HG03066 (cell line): ENCODE measurements at regions not wholly inside any gene's neighbourhood (a gene's known extent, or its start where the extent isn't known, plus 50 kb on each side); places are given as distances from the start of the nearest gene placed in this dataset.

Source experiments
- ATAC-seq: cut with Tn5 transposase; IDR thresholded peaks from one replicate; pipeline ENCODE4 v1.9.1; 2021; ENCODE audit warnings: low read depth; ENCODE audit not compliant: unreplicated experiment

DNA sequence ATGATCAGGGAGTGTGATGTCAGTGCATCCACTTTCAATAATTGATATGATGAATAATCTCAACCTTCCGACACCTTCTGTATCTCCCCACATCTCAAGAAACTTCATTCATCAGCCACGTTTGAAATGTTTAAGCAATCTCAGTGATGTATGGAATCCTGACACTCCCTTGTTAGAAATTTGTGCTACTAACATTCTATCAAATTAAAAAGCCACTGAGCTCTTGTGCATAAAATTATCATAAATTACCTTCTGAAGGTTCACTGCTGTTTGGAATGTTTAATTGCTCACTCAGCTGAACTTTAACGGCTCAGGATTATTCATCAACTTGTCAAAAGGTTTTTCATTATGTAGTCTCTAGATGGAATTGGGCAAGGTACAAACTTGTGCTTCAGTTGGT is 108.4 kb upstream of the DPH6 start:
- no peak for ATAC-seq

GRCh38 chr15:35657679-35658311 is 111.8 kb upstream of the DPH6 start:
- no peak for ATAC-seq

- no peak for ATAC-seq
Measured at GRCh38 chr15:35663956-35664355, 118.0 kb upstream of the DPH6 start.

DNA sequence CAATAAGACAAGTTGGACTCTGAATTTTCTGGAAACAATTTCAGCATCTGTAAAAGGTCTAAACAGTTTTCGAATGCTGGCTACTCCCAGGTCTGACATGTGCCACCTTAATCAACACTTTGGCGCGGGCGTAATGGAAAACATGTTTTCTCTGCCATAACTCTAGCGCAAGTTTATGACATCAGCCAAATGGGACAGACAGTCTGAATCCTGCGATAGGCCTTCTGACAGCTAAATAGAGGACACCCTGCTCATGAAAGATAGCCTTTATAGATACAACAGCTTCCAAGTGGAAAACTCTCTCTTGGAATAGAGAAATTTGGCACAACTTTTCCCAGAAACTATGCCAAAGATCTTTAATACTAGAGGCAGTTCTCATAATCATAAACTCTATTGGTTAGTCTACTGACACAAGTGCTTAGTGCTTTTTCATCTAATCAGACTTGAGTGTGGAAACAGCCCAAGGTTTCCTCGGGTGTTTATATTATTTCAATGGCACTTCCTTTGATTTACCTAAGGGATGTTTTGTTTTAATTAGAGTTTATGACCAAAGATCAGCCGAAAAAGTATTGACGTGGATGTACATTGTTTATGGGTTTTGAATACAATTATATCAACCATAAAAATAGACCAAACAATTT is 120.1 kb upstream of the DPH6 start:
- ATAC-seq = no peak

GRCh38 chr15:35667908-35668307 is 121.9 kb upstream of the DPH6 start:
- ATAC-seq = no peak

DNA sequence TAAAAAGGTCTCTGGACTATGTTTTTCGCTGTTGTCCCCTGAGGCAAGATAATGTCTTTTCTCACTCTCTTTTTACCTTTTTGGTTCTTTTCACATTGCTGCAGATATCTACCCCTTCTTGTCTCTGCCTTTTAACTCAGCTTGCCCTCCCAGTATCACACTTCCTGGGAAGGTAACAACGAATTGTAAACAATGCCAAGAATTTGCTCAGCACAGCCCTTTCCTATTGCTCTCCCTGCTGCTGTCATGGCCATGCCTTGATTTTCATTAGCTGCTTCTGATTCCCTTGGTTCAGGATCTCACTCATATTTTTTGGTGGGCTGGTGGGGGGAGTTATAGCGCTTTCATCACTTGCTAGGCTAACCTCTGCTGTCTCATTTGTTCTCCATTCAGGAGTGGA is 123.1 kb upstream of the DPH6 start:
- ATAC-seq = no peak

DNA sequence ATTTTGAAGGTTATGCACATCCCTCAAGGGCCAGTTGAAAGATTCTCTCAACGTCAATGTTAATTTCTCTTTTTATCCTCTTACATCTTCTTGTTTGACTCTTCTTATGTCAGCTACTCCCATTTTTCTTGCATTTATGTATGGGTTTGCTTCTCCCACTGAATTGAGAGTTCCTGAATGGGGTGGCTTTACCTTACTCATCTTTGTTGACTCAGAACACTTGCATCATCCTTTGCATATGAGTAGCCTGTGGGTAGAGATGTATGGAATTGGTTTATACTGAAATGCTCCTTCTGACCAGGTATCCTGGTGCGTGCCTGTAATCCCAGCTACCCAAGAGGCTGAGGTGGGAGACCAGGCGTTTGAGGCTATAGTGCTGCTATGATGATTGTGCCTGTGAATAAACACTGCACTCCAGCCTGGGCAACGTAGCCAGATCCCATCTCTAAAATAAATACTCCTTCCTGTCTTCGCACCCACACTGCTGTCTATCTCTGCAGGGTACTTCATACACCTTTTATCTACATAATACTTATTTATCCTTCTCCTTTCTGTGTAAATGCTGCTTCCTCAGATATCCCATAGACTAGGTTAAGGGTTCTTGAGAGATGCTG is 123.6 kb upstream of the DPH6 start:
- no peak for ATAC-seq

DNA sequence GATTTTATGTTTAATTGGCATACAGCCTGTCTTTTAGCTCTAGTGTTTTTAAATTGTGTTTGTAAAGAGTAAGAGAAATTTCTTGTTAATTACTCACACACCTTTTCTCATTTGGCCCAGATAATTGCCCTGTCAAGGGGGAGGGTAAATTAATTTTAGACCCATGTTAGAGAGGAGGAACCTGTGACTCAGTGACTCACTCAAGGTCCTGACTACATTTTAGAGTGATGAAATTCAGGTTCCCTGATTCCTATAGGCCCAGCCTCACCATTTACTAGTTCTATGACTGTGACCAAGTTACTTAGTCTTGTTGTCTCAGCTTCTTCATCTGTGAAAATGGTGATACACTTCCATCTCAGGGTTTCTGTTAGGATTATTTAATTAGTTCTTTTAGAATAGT is 125.2 kb upstream of the DPH6 start:
- ATAC-seq = no peak

DNA sequence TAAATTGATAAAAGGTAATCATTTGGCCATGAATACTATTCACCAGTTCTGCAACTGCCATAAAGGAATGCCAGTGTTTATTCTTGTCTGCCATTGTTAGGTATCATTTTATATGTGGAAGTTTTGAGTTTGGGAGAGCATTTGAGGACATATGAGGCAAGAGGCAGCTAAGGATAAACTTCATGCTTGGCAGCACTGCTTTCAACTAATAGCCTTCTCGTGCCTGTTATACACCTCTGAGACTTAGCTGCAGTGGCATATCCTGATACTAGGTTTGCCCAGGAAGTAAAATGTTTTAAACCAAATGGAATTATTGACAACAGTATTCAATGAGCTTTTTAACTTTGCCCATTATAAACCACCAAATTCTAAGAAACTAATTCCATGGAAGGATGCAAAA is 126.0 kb upstream of the DPH6 start:
- no peak for ATAC-seq

- no peak for ATAC-seq
Measured at GRCh38 chr15:35673093-35673684, 127.2 kb upstream of the DPH6 start.

DNA sequence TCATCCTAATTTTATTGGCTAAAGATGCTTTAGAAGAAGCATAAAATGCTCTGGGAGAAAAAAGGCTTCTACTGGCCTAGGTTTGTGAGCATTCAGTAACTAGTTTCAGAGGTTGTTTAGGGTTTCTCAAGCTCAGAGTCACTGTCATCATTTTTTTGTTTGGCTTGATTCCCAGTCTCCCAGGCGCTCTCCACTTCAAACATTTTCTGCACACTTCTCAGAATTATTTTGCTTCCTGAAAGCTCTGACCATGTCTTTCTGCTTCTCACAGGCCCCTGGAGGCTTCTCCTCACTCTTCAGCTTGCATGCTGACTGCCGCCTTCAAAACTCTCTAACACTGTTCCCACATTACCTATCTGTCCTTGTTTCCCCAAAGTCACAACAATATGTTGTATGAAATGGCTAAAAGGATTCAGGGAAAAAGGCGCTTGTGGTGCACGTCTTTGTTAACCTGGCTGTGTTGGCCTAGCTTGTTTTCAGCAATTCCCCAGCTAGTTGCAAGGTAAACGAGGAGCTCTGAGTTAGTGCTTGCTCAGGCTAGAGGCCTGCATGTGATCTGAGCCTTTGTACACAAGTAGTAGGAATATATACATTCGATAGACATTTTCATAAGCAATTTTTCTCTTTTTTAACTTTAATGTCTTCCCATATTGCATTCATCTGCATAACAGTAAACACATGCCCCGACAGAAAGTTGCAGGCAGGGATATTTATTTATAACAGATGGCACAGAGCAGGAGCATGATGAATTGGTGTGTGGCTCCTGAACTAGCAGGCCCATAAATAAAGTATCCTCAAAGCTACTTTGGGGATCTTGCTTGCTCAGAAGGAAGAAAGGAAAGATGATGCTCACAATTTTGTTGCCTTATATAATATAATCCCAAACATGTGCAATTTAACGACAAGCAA is 129.2 kb upstream of the DPH6 start:
- ATAC-seq = no peak

GRCh38 chr15:35678774-35679173 is 132.8 kb upstream of the DPH6 start:
- ATAC-seq = no peak

DNA sequence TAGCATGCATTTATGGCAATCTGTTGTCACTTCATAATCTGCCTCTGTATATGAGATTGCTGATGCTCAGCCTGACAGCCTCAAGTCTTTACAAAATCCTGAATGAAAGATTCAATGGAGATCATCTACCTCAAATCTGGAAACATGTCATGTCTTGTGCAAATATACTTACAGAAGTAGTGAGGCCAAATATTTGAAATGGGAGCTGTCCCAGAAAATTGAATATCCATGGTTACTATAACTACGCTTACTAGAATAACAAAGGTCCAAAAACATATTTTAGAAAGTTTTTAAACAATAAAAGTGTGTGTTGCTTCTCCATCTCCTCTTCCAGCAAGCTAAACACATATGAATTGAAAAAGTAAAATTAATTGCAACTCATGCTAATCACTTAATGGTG is 133.2 kb upstream of the DPH6 start:
- no peak for ATAC-seq

DNA sequence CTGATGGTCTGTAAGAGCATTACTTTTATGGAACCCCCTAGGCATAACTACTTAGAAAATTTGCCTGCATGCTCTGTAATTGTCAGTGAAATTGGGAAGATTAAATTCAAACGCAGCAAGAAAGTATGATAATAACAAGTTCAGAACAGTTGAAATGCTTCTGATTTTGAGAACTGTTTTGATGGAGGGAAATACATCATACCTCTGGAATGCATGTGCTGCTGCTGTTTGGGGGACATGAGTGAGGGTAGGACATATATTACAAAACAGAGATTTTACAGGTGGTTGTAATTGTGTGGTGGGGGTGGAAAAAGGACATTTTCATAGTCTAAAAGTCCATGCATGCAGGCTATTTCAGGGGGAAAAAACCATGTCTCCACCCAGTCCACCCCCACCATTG is 135.0 kb upstream of the DPH6 start:
- ATAC-seq = no peak

DNA sequence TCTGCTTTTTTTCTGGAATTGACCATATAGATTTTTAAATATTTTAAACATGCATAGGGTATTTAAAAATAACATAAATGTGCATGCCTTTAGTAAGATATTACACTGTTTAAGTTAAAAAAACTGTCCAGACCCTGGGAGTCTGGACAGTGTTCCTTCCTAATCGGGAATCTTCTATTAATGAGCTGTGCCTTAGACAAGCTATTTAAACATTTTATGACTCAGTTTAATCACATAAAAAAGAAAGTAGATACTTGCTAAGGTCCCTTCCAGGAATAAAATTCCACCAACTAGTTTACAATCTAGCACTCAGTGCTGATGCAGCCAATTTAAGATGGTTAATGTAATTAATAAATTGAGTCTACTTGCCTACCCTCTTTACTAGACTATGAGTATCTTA is 140.4 kb upstream of the DPH6 start:
- ATAC-seq = no peak

DNA sequence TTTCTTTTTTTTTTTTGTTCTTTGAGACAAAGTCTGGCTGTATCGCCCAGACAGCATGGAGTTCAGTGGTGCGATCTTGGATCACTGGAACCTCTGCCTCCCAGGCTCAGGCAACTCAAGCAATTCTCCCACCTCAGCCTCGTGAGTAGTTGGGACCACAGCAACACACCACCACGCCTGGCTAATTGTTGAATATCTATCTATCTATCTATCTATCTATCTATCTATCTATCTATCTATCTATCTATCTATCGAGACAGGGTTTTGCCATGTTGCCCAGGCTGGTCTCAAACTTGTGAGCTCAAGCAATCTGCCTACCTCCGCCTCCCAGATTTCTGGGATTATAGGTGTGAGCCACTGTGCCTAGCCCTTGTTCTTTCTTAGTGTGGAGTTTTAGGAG is 143.3 kb upstream of the DPH6 start:
- ATAC-seq = no peak

- no peak for ATAC-seq
Measured at GRCh38 chr15:35690089-35690488, 144.1 kb upstream of the DPH6 start.

DNA sequence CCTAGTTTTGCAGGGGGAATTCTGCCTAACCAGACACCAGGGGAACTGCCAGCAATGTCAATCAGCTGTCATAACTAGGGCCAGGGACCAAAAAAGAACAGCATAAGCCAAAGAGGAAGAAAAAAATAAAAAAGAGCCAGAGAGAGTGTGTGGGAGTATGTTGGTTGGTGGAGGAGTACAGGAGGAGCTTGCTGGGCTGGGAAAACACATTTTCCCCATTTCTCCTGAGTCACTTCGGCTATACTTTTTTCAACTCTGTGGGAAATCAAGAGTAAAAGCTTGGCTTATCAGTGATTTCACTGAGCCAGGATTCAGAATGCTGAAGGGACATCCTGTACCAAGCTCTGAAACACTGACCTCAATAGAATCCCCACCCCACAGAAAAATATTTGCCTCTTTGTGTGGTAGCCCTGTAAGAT is 144.7 kb upstream of the DPH6 start:
- ATAC-seq = no peak

GRCh38 chr15:35691173-35691761 is 145.3 kb upstream of the DPH6 start:
- no peak for ATAC-seq
